Suppressor macrophage treated with lipopolysaccharide for 1 hour (primary cell): ENCODE measurements at regions not wholly inside any gene's neighbourhood (a gene's known extent, or its start where the extent isn't known, plus 50 kb on each side); places are given as distances from the start of the nearest gene placed in this dataset.

ENCODE experiments used
- DNase-seq, 3 donors: peaks; one replicate each; pipeline ENCODE4 v3.0.0-alpha.2; 2020 to 2022

DNA sequence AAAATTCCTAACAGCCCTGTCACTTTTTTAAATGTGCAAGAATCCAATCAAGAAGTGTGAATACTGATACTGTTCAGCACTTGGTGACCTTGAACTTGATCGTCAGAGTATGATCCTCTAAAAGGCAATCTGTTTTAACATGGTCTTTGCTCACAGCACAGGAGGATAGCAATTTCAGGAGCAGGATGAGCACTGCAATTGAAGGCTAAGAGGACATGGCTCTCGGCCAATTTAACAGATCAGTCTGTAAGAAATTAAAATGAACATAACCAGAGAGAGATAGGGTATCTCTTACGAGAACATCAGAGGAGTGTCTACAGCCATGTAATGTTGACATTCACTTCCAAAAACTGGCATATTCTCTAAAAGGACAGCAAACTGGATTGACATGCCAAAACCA is 243.1 kb downstream of the LTN1 start:
- no peak for DNase-seq

GRCh38 chr21:28747464-28747863 is 245.2 kb downstream of the LTN1 start:
- no peak for DNase-seq

DNA sequence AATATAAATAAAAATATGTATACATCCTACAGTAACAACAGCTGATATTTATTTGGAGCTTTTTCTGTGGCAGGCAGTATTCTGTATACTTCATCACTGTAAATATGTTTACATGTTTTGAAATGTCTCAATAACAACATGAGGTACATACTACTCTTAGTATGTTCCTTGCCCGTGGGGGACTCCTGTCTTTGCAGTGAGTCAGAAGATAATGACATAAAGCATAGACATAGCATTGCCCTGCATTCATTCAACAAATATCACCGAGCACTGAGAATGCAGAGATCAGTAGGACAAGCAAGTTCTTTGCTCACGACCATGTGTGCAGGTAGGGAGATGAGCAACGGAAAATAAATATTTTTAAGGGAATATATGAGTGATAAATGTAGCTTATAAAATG is 246.5 kb downstream of the LTN1 start:
- DNase-seq = no peak

DNA sequence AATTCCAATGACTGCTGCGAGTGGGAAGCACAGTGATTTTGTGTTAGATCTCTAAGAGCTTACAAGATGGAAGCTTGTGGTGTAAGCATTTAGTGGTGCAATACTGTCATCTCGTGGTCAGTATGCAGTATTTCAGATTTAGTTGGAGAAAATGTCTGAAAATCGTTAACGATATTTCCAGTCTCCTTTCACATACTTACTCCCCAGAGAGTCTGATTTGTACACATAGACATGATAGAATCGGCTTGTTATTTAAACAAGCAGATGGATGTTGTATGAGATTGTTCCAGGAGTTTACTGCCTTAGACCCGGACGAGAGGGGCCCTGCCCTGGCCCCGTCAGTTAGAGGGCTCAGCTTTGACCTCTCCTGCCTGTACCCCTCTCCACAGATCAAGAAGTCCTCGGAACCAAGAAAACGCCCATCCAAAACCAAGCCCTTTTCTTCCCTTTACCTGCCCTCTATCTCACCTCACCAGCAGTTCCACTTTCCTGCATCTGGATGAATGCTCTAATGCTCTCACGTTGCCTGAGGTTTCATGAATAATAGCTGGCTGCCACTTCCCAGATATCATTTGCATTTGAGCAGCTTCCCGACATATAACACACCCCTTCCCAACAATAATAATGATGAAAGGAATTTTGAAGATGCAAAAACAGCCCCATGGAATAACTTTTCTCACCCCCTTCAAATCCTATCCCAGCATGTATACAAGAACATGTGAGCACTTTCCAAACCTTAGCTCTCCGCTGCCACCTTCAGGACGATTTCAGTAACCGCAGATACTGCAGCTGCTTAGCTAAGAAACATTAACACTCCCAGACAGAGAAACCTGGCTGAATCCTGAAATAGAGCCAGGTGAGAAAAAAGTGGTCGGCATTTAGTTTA is 247.3 kb downstream of the LTN1 start:
- DNase-seq = peak; percentile 78 to 84 (median 83)

- no peak for DNase-seq
Measured at GRCh38 chr21:28743723-28744122, 249.0 kb downstream of the LTN1 start.

DNA sequence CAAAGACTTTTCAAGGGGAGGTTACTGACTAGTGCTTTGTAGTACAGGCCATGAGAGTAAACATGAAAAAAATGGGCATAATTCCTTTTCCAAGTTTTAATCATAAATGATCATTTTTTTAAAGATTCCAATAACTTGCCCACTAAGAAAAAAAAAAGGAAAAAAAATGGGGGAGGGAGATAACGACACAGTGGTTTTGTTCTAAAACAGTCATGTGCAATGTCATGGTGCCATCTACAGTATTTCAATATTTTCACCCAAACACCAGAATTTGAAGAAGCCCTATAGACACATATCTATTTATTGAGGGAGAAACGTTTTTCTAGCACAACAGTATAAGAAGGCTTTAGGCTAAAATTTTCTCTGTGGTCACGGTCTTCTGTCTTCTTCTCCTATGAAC is 250.2 kb downstream of the LTN1 start:
- no peak for DNase-seq

GRCh38 chr21:28740125-28740524 is 252.6 kb downstream of the LTN1 start:
- no peak for DNase-seq

DNA sequence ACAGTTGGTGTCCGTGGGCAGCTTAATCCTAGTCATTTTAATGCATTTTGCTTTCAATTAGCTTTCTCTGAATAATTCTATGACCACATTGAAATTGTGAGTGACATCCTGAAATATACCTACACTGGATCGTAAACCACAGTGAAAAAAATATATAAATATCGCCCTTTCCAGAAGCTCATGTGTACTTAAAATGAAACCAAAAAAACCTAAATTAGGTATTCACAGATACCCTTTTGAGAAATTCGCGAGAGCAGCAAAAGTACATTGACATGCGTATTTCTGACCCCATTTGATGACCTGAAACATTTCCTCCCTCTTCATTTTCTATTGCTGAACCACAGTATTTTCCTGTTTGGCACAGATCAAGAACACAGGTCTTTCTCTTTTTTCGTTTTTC is 253.8 kb downstream of the LTN1 start:
- DNase-seq = no peak

DNA sequence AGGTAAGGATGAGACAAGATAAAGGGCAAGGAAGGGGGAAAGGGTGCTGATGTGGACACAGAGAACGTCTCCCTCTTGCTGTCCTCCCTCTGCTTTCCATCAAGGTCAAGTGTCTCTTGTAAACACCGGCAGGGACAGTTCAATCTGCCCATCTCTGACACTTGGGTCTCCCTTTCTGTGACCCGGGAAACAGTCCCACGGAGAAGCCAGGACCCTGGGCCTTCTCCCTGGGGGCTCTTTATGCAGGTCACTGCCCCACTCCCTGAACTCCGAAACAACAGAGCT is 254.3 kb downstream of the LTN1 start:
- no peak for DNase-seq

GRCh38 chr21:28737674-28738419 is 254.8 kb downstream of the LTN1 start:
- no peak for DNase-seq

GRCh38 chr21:28734522-28735175 is 258.0 kb downstream of the LTN1 start:
- no peak for DNase-seq

DNA sequence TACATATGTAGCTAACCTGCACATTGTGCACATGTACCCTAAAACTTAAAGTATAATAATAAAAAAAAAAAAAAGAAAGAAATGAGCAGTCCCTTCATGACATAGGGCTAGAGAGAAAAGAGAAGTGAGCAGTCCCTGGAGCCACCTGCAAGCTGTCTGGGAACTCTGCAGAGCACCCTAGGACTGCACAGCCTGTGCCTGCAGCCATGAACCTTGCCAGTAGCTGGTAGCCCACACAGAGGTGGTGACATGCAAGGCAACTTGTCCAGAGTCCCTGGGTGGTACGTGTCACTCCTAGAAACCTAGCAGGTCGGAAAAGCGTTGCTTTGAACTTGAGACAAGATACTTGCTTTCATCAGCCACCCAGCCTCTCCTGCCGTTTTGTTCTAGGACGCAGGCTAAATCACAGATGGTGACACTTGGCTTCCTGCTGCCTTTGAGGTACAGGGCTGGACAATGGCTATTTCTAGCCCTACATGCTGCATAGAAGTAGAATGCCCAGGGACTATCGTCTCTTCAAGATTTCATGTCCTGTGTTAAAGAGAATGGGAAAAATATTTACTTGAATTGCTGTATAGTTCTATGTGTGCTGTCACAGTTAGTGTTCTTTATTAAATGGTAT is 260.9 kb downstream of the LTN1 start:
- DNase-seq = no peak

GRCh38 chr21:28729887-28730286 is 262.8 kb downstream of the LTN1 start:
- no peak for DNase-seq

- no peak for DNase-seq
Measured at GRCh38 chr21:28727809-28728208, 264.9 kb downstream of the LTN1 start.

- no peak for DNase-seq
Measured at GRCh38 chr21:28725396-28725795, 267.3 kb downstream of the LTN1 start.

- DNase-seq = no peak
Measured at GRCh38 chr21:28723646-28724045, 269.0 kb downstream of the LTN1 start.

DNA sequence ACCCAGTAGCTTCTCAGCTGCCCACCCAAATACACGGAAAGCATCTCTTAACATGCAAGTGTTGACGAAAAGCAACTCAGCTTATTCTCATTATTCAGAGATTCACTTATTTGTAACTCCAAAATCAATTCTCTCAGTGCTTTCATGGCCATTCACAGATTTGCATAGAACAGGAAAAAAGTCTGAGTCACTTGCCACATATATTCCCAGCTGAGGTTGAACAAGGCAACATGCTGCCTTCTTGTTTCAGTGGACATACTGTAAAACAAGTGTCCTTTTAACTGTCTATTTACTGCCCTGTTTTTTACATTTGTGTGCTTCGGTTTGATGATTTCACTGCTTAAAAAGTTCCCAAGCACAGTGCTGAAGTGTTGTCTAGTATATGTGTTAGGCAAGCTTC is 273.0 kb downstream of the LTN1 start:
- DNase-seq = no peak

DNA sequence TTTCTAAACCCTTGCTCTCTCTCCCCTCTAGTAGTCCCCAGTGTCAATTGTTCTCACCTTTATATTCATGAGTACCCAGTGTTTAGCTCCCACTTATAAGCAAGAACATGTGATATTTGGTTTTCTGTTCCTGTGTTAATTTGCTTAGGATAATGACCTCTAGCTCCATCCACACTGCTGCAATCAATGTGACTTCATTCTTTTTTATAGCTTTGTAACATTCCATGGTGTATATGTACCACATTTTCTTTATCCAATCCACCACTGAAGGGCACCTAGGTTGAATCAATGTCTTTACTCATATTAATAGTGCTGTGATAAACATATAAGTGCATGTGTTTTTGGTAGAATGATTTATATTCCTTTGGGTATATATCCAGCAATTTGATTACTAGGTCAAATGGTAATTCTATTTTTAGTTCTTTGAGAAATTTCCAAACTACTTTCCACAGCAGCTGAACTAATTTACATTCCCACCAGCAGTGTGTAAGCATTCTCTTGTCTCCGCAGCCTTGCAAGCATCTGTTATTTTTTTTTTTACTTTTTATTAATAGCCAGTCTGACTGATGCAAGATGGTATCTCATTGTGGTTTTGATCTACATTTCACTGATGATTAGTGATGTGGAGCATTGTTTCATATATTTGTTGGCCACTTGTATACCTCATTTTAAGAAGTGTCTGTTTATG is 277.8 kb downstream of the LTN1 start:
- no peak for DNase-seq

DNA sequence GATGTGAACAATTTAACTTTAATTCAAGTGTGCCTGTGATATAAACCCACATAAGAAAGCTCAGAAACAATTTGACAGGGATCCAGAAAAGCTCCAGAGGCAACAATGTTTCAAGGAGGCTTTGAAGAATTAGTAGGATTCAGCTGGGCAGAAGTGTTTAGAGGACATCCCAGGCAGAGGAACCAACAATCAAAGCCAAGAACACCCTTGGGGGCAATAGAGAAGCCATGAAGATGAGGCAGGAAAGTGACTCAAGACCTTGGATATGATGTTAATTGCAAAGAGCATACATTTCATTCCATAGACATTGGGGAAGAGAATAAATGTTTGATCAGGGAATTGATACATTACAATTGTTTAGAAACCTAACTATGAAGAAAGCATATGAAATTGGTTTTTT is 280.3 kb downstream of the LTN1 start:
- no peak for DNase-seq

GRCh38 chr21:28705616-28706015 is 287.1 kb downstream of the LTN1 start:
- DNase-seq = no peak

DNA sequence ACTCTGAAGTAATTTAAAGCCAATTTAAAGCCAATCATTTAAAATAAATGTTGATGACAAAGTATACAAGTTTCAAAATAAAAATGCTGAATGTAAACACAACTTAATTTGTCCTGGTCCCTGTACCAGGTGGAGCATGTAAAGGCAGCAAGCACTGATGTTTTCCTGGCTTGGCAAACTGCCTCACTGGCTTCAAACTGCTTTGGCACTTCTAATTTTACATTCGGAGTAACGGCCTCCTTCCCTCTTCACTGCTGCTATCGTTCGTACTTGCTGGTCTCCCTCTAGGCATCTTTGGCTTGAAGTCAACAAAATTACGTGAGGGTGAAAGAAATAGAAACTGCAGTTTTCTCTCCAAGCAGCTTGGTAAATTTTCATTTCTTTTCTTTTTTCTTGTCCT is 287.9 kb downstream of the LTN1 start:
- DNase-seq = no peak

DNA sequence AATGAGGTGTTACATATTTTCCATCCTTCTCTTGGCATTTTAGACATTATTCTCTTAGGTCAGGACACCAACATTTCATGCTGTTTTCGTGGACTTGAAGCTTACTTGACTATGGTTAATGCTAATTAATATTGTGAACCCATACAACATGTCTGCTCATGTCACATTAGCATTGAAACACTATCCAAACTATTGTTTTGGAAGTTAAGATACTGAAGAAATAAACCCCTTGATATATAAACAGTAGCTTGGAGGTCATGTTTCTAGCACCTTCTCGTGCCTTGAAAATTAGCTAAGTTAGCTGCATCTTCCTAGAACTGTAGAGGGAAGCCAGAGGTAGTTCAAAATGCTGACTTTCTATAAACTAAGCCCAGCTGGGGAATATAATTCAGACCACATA is 288.8 kb downstream of the LTN1 start:
- no peak for DNase-seq
